ENCODE measurements at regions not wholly inside any gene's neighbourhood (a gene's known extent, or its start where the extent isn't known, plus 50 kb on each side); places are given as distances from the start of the nearest gene placed in this dataset.

DNA sequence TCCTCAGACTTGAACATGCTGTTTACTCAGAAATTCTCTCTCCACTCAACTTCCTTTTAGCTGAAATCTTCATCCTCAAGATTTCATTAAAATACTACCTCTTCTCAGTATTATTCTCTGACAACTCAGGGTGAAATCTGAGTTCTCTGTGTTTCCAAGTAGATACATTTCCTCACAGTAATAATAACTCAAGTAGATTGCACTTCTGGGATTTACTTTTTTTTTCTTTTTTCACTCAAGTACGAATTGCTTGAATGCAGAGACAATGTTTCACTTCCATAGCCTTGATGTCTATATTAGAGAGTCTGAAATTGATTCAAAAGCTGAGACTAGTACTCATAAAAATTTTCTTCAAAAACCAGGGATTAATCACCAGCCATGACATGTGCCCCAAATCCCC lies 166.4 kb downstream of the SLITRK5 start:
- Mint-ChIP-seq H3K9me3 (peaks cover 16% of the 10 kb centered on the region), H3K27me3 (no peaks in the 10 kb centered on the region), H3K36me3 (no peaks in the 10 kb centered on the region), H3K27ac (no peak overlapping the region), H3K4me3 (no peak overlapping the region), H3K4me1 (no peaks in the 10 kb centered on the region)

DNA sequence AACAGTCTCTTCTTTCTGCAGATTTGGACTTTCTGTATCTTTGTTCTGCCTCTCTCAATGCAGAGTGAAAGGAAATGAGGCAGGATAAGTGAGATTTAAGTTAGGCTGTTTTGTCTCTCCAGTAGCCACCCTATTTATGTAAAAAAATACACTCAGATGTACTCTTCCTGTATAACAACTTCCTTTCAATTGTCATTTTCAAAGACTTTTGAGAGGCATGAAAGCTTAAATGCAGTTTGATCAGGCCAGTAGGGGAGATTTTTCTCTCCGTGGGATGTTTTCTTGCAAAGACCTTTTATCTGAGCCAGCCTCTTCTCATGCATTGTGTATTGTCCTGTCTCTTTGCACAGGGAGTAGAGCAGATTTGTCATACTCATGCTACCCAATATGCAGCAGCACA lies 166.8 kb downstream of the SLITRK5 start:
- Mint-ChIP-seq H3K4me1 (no peaks in the 10 kb centered on the region), H3K36me3 (no peaks in the 10 kb centered on the region), H3K27ac (no peak overlapping the region), H3K9me3 (peaks cover 16% of the 10 kb centered on the region), H3K4me3 (no peak overlapping the region), H3K27me3 (no peaks in the 10 kb centered on the region)

- Mint-ChIP-seq H3K27me3 (no peaks in the 10 kb centered on the region), H3K9me3 (peaks cover 15% of the 10 kb centered on the region), H3K4me1 (no peaks in the 10 kb centered on the region), H3K36me3 (no peaks in the 10 kb centered on the region), H3K27ac (no peak overlapping the region), H3K4me3 (no peak overlapping the region)
Observed at GRCh38 chr13:87851410-87851809, 180.2 kb downstream of the SLITRK5 start.

DNA sequence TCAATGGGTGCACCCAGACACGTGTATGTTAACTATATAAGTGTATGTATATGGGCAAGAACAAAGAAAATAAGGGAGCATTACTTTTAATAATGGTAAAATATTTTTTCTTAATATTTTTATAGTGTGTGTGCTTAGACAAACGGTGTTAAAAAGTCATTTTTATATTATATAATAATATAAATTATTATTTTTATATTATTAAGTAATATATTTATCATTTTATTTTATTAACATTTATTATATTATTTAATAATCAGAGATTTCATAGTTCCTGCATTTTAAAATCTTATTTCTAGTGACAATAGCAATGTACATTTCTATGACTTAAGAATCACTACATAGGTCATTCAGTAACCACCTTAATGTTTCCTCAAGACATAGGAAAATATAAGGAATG lies 184.4 kb downstream of the SLITRK5 start:
- Mint-ChIP-seq H3K27ac (no peak overlapping the region), H3K36me3 (no peaks in the 10 kb centered on the region), H3K9me3 (peaks cover 10% of the 10 kb centered on the region), H3K27me3 (no peaks in the 10 kb centered on the region), H3K4me1 (no peaks in the 10 kb centered on the region), H3K4me3 (no peak overlapping the region)

- Mint-ChIP-seq H3K4me1 (no peaks in the 10 kb centered on the region), H3K27ac (no peak overlapping the region), H3K4me3 (no peak overlapping the region), H3K27me3 (no peaks in the 10 kb centered on the region), H3K9me3 (no peaks in the 10 kb centered on the region), H3K36me3 (no peaks in the 10 kb centered on the region)
Observed at GRCh38 chr13:87859261-87859660, 188.1 kb downstream of the SLITRK5 start.

DNA sequence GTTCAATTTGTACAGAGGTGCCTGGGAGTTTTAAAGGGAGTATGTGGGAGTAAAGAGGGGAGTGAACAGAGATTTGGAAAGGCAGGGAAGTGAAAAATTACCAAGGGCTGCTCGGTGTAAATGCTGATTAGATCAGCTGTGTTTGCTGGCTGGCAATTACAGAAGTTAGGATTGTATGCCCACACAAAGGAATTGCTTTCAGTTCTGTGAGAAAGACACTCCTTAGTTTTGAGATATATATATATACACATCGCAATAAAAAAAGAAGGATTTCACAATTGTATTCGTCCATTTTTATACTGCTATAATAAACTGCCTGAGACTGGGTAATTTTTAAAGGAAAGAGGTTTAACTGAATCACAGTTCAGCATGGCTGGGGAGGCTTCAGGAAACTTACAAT lies 196.3 kb downstream of the SLITRK5 start:
- Mint-ChIP-seq H3K4me1 (no peaks in the 10 kb centered on the region), H3K27ac (no peak overlapping the region), H3K36me3 (no peaks in the 10 kb centered on the region), H3K27me3 (no peaks in the 10 kb centered on the region), H3K4me3 (no peak overlapping the region), H3K9me3 (no peaks in the 10 kb centered on the region)

GRCh38 chr13:87868731-87869130 lies 197.6 kb downstream of the SLITRK5 start:
- H3K27me3 Mint-ChIP-seq = no peaks in the 10 kb centered on the region
- H3K4me1 Mint-ChIP-seq = no peaks in the 10 kb centered on the region

GRCh38 chr13:87872813-87873212 lies 201.6 kb downstream of the SLITRK5 start:
- Mint-ChIP-seq H3K27me3 (no peaks in the 10 kb centered on the region), H3K36me3 (no peaks in the 10 kb centered on the region), H3K27ac (no peak overlapping the region), H3K4me3 (no peak overlapping the region), H3K4me1 (no peaks in the 10 kb centered on the region), H3K9me3 (no peaks in the 10 kb centered on the region)

More at GRCh38 chr13:87868731-87869130, 197.6 kb downstream of the SLITRK5 start:
- Mint-ChIP-seq H3K27ac (no peak overlapping the region), H3K4me3 (no peak overlapping the region), H3K36me3 (no peaks in the 10 kb centered on the region), H3K9me3 (no peaks in the 10 kb centered on the region)

DNA sequence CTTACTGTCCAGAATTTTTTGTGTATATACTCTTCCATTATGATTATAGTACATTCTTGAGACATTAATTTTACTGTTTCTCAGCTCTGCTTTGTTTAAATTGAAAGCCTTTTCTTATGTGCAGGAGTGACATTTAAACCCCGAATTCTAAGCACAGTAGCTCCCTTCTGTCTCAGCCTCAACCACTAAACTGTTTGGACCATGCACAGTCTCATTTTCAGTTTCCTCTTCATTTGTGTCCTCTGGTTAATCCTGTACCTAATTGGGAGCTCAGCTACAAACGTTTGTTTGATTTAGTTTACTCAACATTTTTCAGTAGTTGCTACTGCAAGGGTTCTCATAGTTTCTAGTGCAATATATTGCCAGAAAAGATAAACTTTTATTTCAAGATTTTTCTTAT lies 206.3 kb downstream of the SLITRK5 start:
- Mint-ChIP-seq H3K4me1 (no peaks in the 10 kb centered on the region), H3K36me3 (no peaks in the 10 kb centered on the region), H3K27me3 (no peaks in the 10 kb centered on the region), H3K9me3 (no peaks in the 10 kb centered on the region), H3K4me3 (no peak overlapping the region), H3K27ac (no peak overlapping the region)

- H3K36me3 Mint-ChIP-seq = no peaks in the 10 kb centered on the region
- H3K27ac Mint-ChIP-seq = no peak overlapping the region
- H3K4me1 Mint-ChIP-seq = no peaks in the 10 kb centered on the region
- H3K4me3 Mint-ChIP-seq = no peak overlapping the region
- no peaks in the 10 kb centered on the region for H3K9me3 Mint-ChIP-seq
- no peaks in the 10 kb centered on the region for H3K27me3 Mint-ChIP-seq
Observed at GRCh38 chr13:87878706-87879105, 207.5 kb downstream of the SLITRK5 start.

DNA sequence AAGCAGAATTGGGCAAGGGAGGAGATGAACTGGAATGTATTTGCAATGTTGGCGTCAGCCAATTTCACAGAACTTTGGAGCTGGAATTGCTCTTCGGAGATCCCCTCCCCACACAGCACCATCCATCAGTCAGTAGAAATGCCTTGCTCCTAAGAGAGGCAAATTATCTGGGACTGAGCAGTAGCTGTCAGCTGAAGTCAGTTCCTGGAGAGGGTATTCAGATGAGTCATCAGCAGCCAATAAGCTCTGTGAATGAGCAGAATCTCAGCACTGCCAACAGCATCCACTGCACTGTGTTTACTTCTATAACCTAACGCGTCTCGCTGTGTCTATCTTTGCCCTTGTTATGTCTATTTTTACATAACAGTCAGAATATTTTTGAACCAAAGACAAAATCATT lies 213.7 kb downstream of the SLITRK5 start:
- Mint-ChIP-seq H3K4me1 (no peaks in the 10 kb centered on the region), H3K9me3 (no peaks in the 10 kb centered on the region), H3K4me3 (no peak overlapping the region), H3K27ac (no peak overlapping the region), H3K27me3 (no peaks in the 10 kb centered on the region), H3K36me3 (no peaks in the 10 kb centered on the region)

DNA sequence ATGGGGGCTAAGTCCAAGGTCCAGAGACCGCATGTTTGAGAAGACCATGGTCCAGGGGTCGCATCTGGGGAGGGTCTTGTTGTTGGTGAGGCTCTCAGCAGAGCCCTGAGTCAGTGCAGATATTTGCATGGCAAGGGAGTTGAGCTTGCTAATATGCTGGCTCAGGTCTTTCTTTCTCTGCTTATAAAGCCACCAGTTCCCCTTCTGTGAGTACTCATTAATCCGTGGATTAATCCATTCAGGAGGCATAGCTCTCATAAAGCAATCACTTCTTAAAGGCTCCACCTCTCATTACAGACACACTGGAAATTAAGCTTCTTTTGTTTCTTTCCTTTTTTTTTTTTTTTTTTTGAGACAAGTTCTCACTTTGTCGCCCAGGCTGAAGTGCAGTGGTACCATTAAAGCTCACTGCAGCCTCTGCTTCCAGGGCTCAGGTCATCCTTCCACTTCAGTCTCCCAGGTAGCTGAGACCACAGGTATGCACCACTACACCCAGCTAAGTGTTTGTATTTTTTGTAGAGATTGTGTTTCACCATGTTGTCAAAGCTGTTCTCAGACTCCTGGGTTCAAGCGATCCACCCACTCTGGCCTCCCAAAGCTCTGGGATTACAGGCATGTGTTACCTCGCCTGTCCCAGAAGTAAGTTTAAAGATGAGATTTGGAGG lies 216.4 kb downstream of the SLITRK5 start:
- H3K4me1 Mint-ChIP-seq = no peaks in the 10 kb centered on the region
- no peak overlapping the region for H3K4me3 Mint-ChIP-seq
- no peaks in the 10 kb centered on the region for H3K9me3 Mint-ChIP-seq
- no peaks in the 10 kb centered on the region for H3K36me3 Mint-ChIP-seq
- H3K27ac Mint-ChIP-seq = no peak overlapping the region
- H3K27me3 Mint-ChIP-seq = no peaks in the 10 kb centered on the region

GRCh38 chr13:87889254-87889653 lies 218.1 kb downstream of the SLITRK5 start:
- Mint-ChIP-seq H3K27me3 (no peaks in the 10 kb centered on the region), H3K4me3 (no peak overlapping the region), H3K27ac (no peak overlapping the region), H3K36me3 (no peaks in the 10 kb centered on the region), H3K9me3 (no peaks in the 10 kb centered on the region), H3K4me1 (no peaks in the 10 kb centered on the region)

GRCh38 chr13:87893186-87893585 lies 222.0 kb downstream of the SLITRK5 start:
- H3K4me1 Mint-ChIP-seq = no peaks in the 10 kb centered on the region
- H3K36me3 Mint-ChIP-seq = no peaks in the 10 kb centered on the region
- H3K4me3 Mint-ChIP-seq = no peak overlapping the region
- H3K27ac Mint-ChIP-seq = no peak overlapping the region
- no peaks in the 10 kb centered on the region for H3K9me3 Mint-ChIP-seq
- H3K27me3 Mint-ChIP-seq = no peaks in the 10 kb centered on the region

DNA sequence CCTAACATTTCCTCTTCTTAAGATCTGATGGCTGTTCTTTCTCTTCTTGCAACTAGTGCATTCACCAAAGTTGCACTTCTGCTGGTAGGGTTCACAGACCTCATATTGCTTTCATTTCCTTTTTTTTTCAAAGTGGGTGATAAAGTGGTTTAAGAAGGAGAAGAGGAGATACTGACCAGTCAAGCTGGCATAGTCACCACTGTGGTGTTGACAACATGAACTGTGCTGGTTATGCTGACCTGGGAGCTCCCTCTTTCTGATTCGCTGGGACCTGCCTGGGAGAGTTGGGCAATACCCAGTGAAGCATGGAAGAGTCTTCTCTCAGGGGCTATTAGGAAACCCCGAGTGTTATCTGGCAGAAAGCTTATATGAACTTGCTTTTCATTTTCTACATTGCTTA lies 222.9 kb downstream of the SLITRK5 start:
- Mint-ChIP-seq H3K27ac (no peak overlapping the region), H3K9me3 (no peaks in the 10 kb centered on the region), H3K4me1 (no peaks in the 10 kb centered on the region), H3K27me3 (no peaks in the 10 kb centered on the region), H3K36me3 (no peaks in the 10 kb centered on the region), H3K4me3 (no peak overlapping the region)

DNA sequence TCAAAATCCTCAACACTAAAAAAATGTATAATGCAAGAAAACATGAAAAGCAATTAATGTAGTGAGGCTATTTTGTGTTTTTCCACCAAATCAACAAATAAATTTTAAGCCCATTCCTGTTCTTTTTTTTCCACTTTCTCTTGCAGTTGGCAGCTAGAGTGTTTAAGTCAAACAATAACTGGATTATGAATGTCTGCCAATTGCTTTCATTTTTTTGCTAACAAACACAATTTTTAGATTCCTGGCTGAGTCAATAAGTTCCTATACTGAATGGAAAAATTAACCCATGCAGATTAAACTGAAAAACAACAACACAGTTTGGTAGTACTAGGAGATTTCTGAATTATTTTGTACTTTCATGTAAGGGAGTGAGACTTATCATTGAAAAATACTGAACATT lies 232.4 kb downstream of the SLITRK5 start:
- H3K9me3 Mint-ChIP-seq = no peaks in the 10 kb centered on the region
- no peak overlapping the region for H3K4me3 Mint-ChIP-seq
- H3K27ac Mint-ChIP-seq = no peak overlapping the region
- H3K27me3 Mint-ChIP-seq = no peaks in the 10 kb centered on the region
- no peaks in the 10 kb centered on the region for H3K4me1 Mint-ChIP-seq
- no peaks in the 10 kb centered on the region for H3K36me3 Mint-ChIP-seq

GRCh38 chr13:87906411-87906810 lies 235.2 kb downstream of the SLITRK5 start:
- Mint-ChIP-seq H3K4me1 (no peaks in the 10 kb centered on the region), H3K36me3 (no peaks in the 10 kb centered on the region), H3K27me3 (no peaks in the 10 kb centered on the region), H3K4me3 (no peak overlapping the region), H3K27ac (no peak overlapping the region), H3K9me3 (peaks cover 5% of the 10 kb centered on the region)

Measured in activated naive CD4-positive, alpha-beta T cell treated with anti-CD3 and anti-CD28 coated beads, Interleukin-2, amount 50 U/mL, for 24 hours (primary cell).